ENCODE measurements at regions not wholly inside any gene's neighbourhood (a gene's known extent, or its start where the extent isn't known, plus 50 kb on each side); places are given as distances from the start of the nearest gene placed in this dataset.
"Not testable (repeated sequence)": the region's sequence is repeated elsewhere in the genome, so short reads cannot be mapped to it uniquely, and the experiment has no call there.

- no peak for DNase-seq
These were observed 210.6 kb downstream of the RHOU start for GRCh38 chr1:228945885-228946284.

- not testable (repeated sequence) for DNase-seq
These were observed 214.3 kb downstream of the RHOU start for GRCh38 chr1:228949617-228950016.

- DNase-seq: peak; percentile 51
These were observed 217.9 kb downstream of the RHOU start for GRCh38 chr1:228953207-228953606.

GRCh38 chr1:228953808-228954207 is 218.5 kb downstream of the RHOU start:
- not testable (repeated sequence) for DNase-seq

- DNase-seq: peak; percentile 35
These were observed 220.4 kb downstream of the RHOU start for GRCh38 chr1:228955691-228956090.

- peak; percentile 23 for DNase-seq
These were observed 221.6 kb downstream of the RHOU start for GRCh38 chr1:228956864-228957263.

- DNase-seq: peak; percentile 19
These were observed 222.3 kb downstream of the RHOU start for GRCh38 chr1:228957535-228957934.

GRCh38 chr1:228958121-228958520 is 222.8 kb downstream of the RHOU start:
- DNase-seq: peak; percentile 54

GRCh38 chr1:228958741-228959140 is 223.5 kb downstream of the RHOU start:
- DNase-seq: peak; percentile 38

GRCh38 chr1:228960705-228961104 is 225.4 kb downstream of the RHOU start:
- peak; percentile 13 for DNase-seq

- no peak for DNase-seq
These were observed 226.2 kb downstream of the RHOU start for GRCh38 chr1:228961511-228961910.

- DNase-seq: peak; percentile 41
These were observed 228.5 kb downstream of the RHOU start for GRCh38 chr1:228963795-228964177.

- peak; percentile 93 for DNase-seq
These were observed 229.2 kb downstream of the RHOU start for GRCh38 chr1:228964178-228965089.

- DNase-seq: no peak
These were observed 233.8 kb downstream of the RHOU start for GRCh38 chr1:228968891-228969606.

GRCh38 chr1:228969953-228970800 is 234.9 kb downstream of the RHOU start:
- no peak for DNase-seq

GRCh38 chr1:228972576-228972975 is 237.3 kb downstream of the RHOU start:
- no peak for DNase-seq

- peak; percentile 31 for DNase-seq
These were observed 239.0 kb downstream of the RHOU start for GRCh38 chr1:228974273-228974672.

GRCh38 chr1:228975238-228975907 is 240.1 kb downstream of the RHOU start:
- DNase-seq: peak; percentile 47

GRCh38 chr1:228976316-228976715 is 241.0 kb downstream of the RHOU start:
- no peak for DNase-seq

- DNase-seq: peak; percentile 37
These were observed 242.0 kb downstream of the RHOU start for GRCh38 chr1:228977307-228977706.

- DNase-seq: no peak
These were observed 242.5 kb downstream of the RHOU start for GRCh38 chr1:228977741-228978140.

Data from islet precursor cell (in vitro differentiated cells).